HG02938 (cell line): ENCODE measurements at regions not wholly inside any gene's neighbourhood (a gene's known extent, or its start where the extent isn't known, plus 50 kb on each side); places are given as distances from the start of the nearest gene placed in this dataset.

Experiments used
- ATAC-seq: cut with Tn5 transposase; IDR thresholded peaks from one replicate; pipeline ENCODE4 v1.9.1; 2021; ENCODE audit warnings: mild to moderate bottlenecking, moderate library complexity; ENCODE audit not compliant: unreplicated experiment

GRCh38 chr7:116445447-116446211 is 53.9 kb upstream of the CAV2 start:
- no peak for ATAC-seq

- ATAC-seq = no peak
Measured at GRCh38 chr7:116446212-116446855, 53.2 kb upstream of the CAV2 start.

GRCh38 chr7:116447436-116447835 is 52.1 kb upstream of the CAV2 start:
- ATAC-seq = no peak

GRCh38 chr7:116447966-116448839 is 51.3 kb upstream of the CAV2 start:
- no peak for ATAC-seq

GRCh38 chr7:116449441-116449840 is 50.1 kb upstream of the CAV2 start:
- no peak for ATAC-seq
